Right lobe of liver (tissue), 6 donors: ENCODE measurements at regions not wholly inside any gene's neighbourhood (a gene's known extent, or its start where the extent isn't known, plus 50 kb on each side); places are given as distances from the start of the nearest gene placed in this dataset.

ENCODE experiments used
- ATAC-seq, 4 donors: fragments of 200-7000 bp; cut with Tn5 transposase; one replicate each; pipeline ENCODE4 v1.9.1; 2020; ENCODE audit warnings: mild to moderate bottlenecking in 4 of 4, moderate library complexity in 4 of 4
- DNase-seq, 3 donors: peaks; one replicate each; pipeline ENCODE4 v3.0.0-alpha.2; 2020
- H3K27ac ChIP-seq, 3 donors: fragments of 200-600 bp; one replicate each; pipeline ENCODE4 v1.8.0; 2022
- H3K27me3 ChIP-seq, 2 donors: fragments of 200-600 bp; one replicate each; pipeline ENCODE4 v1.8.0; 2022
- H3K36me3 ChIP-seq, 4 donors: fragments of 200-600 bp; sonication (generic) in 1 of 4; one replicate each; pipeline versions ENCODE4 v1.5.1 to v1.8.0; 2017 to 2022; ENCODE audit warnings: control low read depth in 1 of 4
- H3K4me1 ChIP-seq, 4 donors: fragments of 200-600 bp; sonication (generic) in 1 of 4; one replicate each; pipeline versions ENCODE4 v1.5.1 to v1.8.0; 2017 to 2022; ENCODE audit warnings: control low read depth in 1 of 4
- H3K4me3 ChIP-seq, 3 donors: fragments of 200-600 bp; one replicate each; pipeline ENCODE4 v1.8.0; 2022
- H3K9me3 ChIP-seq, 4 donors: fragments of 200-600 bp; sonication (generic) in 1 of 4; one replicate each; pipeline versions ENCODE4 v1.5.1 to v1.8.0; 2017 to 2022; ENCODE audit warnings: control low read depth in 1 of 4
- POLR2A ChIP-seq: fragments of 450-650 bp; IDR thresholded peaks from one replicate; pipeline ENCODE4 v1.6.1; 2017; ENCODE audit warnings: antibody characterized with exemption, mild to moderate bottlenecking
- WGBS: methylation state at CpG from one replicate; pipeline ENCODE4 v1.1.6; 2018; ENCODE audit warnings: low coverage, low lambda C conversion rate; ENCODE audit not compliant: insufficient coverage; ENCODE audit errors: missing lambda C conversion rate; 5-methylcytosine and 5-hydroxymethylcytosine counted together
- intact Hi-C, 2 donors: fragments of 100-400 bp; cut with DNase I; formaldehyde crosslinking; loops; one replicate each; pipeline versions ENCODE4 v1.11.2 to v1.14.1; 2022
- TF ChIP-seq, protein P1 (sequence below), 4 donors: fragments of 200-600 bp in 3 of 4; fragments of 450-650 bp in 1 of 4; IDR thresholded peaks; one replicate each; pipeline versions ENCODE4 v1.5.1 to v1.8.0; 2016 to 2022; ENCODE audit warnings: antibody characterized with exemption in 4 of 4, mild to moderate bottlenecking in 2 of 4
- donor health status: DM: no; HTN: yes; CAD: no.
- donor health status: DM: no; HTN: no; CAD: no.
- donor health status: DM: no; HTN: no; CAD: no.
- donor health status: DM: no; HTN: yes; CAD: no.
- donor health status: DM: no; HTN: yes; CAD: no.

DNA sequence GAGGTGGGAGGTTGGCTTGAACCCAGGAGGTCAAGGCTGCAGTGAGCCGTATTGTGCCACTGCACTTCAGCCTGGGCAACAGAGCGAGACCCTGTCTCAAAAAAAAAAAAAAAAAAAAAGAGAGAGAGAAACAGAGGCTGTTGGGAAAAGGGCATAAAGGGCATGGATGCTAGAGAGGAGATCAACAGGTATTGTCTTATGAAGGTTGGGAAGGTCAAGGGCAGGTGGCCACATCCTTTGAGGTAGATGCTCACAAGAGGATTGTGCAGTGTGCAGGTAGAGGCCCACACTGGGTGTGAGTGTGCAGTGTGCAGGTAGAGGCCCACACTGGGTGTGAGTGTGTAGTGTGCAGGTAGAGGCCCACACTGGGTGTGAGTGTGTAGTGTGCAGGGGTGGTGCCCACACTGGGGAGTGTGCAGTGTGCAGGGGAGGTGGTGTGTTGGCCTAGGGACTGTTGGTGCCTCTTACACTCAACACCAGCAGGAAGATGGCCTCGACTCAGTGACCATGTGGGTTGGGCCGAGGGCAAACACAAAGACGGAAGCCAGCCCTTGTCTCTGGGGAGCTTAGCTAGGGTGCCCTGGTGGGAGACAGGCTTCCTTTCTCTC is 404.9 kb upstream of the TNRC6C start:
- ATAC-seq (peak in 1 of 4 donors; percentile 21), DNase-seq (no peak)
- no peak overlapping the region for H3K27ac ChIP-seq
- no peak overlapping the region for H3K4me3 ChIP-seq
- intact Hi-C loops, result no loop called here
- no peaks in the 10 kb centered on the region for H3K27me3 ChIP-seq
- H3K9me3 ChIP-seq, result no peaks in the 10 kb centered on the region
- TF ChIP-seq, protein P1, sequence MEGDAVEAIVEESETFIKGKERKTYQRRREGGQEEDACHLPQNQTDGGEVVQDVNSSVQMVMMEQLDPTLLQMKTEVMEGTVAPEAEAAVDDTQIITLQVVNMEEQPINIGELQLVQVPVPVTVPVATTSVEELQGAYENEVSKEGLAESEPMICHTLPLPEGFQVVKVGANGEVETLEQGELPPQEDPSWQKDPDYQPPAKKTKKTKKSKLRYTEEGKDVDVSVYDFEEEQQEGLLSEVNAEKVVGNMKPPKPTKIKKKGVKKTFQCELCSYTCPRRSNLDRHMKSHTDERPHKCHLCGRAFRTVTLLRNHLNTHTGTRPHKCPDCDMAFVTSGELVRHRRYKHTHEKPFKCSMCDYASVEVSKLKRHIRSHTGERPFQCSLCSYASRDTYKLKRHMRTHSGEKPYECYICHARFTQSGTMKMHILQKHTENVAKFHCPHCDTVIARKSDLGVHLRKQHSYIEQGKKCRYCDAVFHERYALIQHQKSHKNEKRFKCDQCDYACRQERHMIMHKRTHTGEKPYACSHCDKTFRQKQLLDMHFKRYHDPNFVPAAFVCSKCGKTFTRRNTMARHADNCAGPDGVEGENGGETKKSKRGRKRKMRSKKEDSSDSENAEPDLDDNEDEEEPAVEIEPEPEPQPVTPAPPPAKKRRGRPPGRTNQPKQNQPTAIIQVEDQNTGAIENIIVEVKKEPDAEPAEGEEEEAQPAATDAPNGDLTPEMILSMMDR (IDR thresholded peaks at IDR 0.05), result no peak
- TF ChIP-seq POLR2A, result no peak
- H3K36me3 ChIP-seq, result no peaks in the 10 kb centered on the region
- 75% methylated on average over 4 of the region's 5 CpGs for WGBS
- no peaks in the 10 kb centered on the region for H3K4me1 ChIP-seq

DNA sequence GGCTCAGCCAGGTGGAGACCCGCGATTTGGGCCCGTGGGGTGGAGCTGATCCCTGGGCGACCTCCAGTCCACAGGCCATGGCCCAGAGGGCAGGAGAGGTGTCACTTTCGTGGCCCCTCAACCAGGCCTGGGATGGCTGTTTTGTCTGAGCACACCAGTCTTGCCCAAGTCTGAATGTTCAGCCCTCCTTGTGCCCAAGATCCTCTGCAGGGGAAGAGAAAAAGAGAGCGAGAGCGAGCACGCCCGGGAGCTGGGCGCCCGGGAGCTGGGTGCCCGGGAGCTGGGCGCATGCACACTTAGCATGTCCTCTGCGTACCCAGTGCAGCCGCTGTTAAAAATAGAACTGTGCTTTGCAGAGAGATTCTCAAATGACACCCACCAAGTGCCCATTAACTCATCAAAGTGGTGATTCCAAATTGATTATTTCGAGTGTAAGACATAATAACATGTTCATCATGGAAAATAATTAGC is 403.3 kb upstream of the TNRC6C start:
- Histone ChIP-seq H3K36me3 (no peaks in the 10 kb centered on the region), H3K4me1 (no peaks in the 10 kb centered on the region), H3K27me3 (no peaks in the 10 kb centered on the region), H3K4me3 (no peak overlapping the region), H3K27ac (no peak overlapping the region), H3K9me3 (no peaks in the 10 kb centered on the region)
- intact Hi-C loops, result no loop called here
- DNase-seq (no peak), ATAC-seq (no peak)
- WGBS, result 58% methylated on average over 4 of the region's 16 CpGs
- TF ChIP-seq POLR2A, result no peak
- TF ChIP-seq, protein P1 (IDR thresholded peaks at IDR 0.05), result no peak

DNA sequence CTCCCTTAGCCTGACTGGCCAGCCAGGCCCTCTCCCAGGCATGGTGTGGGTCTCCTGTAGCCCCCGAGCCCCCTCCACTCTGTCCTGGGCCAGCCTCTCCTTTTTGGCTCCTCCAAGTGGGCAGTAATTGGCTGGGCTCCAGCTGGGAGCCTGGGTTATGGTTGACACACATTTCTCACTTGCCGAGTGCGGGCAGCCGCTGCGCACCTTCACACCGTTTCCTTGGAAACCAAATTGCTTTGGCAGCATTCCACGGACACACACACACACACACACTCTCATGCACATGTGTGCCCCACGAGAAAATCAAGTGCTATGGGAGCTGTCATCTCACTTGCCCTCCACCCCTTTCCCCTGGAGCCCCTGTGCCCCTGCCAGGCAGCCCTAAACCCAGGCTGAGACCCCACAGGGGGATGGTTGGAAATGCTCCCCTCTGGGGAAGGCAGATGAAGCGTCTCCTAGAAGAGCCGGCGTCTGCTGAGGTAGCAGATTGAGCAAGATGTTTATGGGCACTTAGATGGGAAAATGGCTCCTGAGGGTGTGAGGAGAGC is 402.7 kb upstream of the TNRC6C start:
- no peaks in the 10 kb centered on the region for H3K27me3 ChIP-seq
- TF ChIP-seq, protein P1 (IDR thresholded peaks at IDR 0.05), result no peak
- TF ChIP-seq POLR2A, result no peak
- H3K4me1 ChIP-seq, result no peaks in the 10 kb centered on the region
- H3K27ac ChIP-seq, result no peak overlapping the region
- DNase-seq, result peak in 1 of 3 donors; percentile 50
- no peaks in the 10 kb centered on the region for H3K36me3 ChIP-seq
- no peak overlapping the region for H3K4me3 ChIP-seq
- no peaks in the 10 kb centered on the region for H3K9me3 ChIP-seq
- WGBS, result 21% methylated on average over 6 of the region's 11 CpGs
- ATAC-seq, result peak in 1 of 4 donors; percentile 11
- intact Hi-C loops, result no loop called here

DNA sequence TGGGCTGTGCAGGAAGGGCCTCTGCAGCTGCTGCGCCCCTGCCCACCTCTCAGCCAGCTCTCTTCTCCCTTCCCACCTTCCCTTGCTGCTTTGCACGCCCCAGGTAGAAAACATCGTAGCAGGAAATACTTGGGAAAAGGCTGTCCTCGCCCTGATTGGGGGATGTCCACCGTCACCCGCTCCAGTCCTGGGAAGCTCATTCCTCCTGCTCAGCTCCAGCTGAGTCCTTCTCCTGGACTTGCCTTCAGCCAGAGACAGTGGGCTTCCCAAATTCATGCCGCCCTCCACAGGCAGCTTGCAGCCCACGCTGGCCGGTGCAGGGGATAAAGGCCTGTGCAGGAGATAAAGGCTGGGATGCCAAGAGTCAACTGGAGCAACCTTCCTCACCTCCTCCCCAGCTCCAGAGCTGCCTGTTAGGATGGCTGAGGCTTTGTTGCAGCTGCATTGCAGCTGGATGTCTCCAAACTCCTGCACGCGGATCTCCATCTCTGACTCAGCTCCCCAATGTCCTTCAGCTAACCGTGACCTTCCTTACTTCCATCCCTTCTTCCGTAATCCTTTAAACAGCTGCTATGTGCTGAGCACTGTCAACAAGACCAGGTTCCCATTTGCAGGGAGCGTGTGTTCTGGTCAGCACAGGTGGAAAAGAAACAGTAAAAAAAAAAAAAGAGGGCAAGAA is 402.0 kb upstream of the TNRC6C start:
- intact Hi-C loops, result no loop called here
- Histone ChIP-seq H3K27me3 (no peaks in the 10 kb centered on the region), H3K27ac (no peak overlapping the region), H3K4me1 (no peaks in the 10 kb centered on the region), H3K9me3 (no peaks in the 10 kb centered on the region), H3K36me3 (no peaks in the 10 kb centered on the region), H3K4me3 (no peak overlapping the region)
- no peak for DNase-seq
- ATAC-seq, result no peak
- TF ChIP-seq POLR2A, result no peak
- TF ChIP-seq, protein P1 (IDR thresholded peaks at IDR 0.05), result no peak
- WGBS, result 37% methylated on average over 12 of the region's 14 CpGs
